H1 (cell line): ENCODE measurements at regions not wholly inside any gene's neighbourhood (a gene's known extent, or its start where the extent isn't known, plus 50 kb on each side); places are given as distances from the start of the nearest gene placed in this dataset.

ENCODE experiments used
- ATF3 ChIP-seq: IDR thresholded peaks from 2 replicates; pipeline ENCODE4 v1.6.1; 2011; ENCODE audit warnings: low read depth, mild to moderate bottlenecking, low read length; ENCODE audit not compliant: insufficient read depth
- BACH1 ChIP-seq: IDR thresholded peaks from 2 replicates; pipeline ENCODE4 v1.6.1; 2012; ENCODE audit warnings: low read length, improper control_type of control experiment
- CHD7 ChIP-seq: fragments of 300-600 bp; sonication (generic); IDR thresholded peaks from 2 replicates; pipeline ENCODE4 v1.7.1; 2012; ENCODE audit warnings: low read length, moderate library complexity, mild to moderate bottlenecking, inconsistent platforms; ENCODE audit not compliant: insufficient replicate concordance
- KDM5A ChIP-seq: fragments of 200-600 bp; IDR thresholded peaks from 2 replicates; pipeline ENCODE4 v1.7.1; 2012; ENCODE audit warnings: mild to moderate bottlenecking, low read length, inconsistent platforms, mixed read lengths
- SAP30 ChIP-seq: fragments of 300-600 bp; sonication (generic); IDR thresholded peaks from 2 replicates; pipeline ENCODE4 v1.7.1; 2012; ENCODE audit warnings: low read length, moderate library complexity, mild to moderate bottlenecking, inconsistent platforms; ENCODE audit not compliant: insufficient read depth, insufficient replicate concordance
- TBP ChIP-seq: IDR thresholded peaks from 2 replicates; pipeline ENCODE4 v1.6.1; 2011; ENCODE audit warnings: low read depth, low read length, improper control_type of control experiment
- YY1 ChIP-seq: IDR thresholded peaks from 2 replicates; pipeline ENCODE4 v1.6.1; 2011; ENCODE audit warnings: low read depth, mild to moderate bottlenecking, low read length

- TF ChIP-seq CHD7: no peak
- TF ChIP-seq KDM5A: no peak
- TF ChIP-seq BACH1: no peak
- TF ChIP-seq ATF3: no peak
- TF ChIP-seq SAP30: no peak
- no peak for TF ChIP-seq TBP
- TF ChIP-seq YY1: no peak
Observed at GRCh38 chr4:16988814-16989213, 90.4 kb upstream of the LDB2 start (continued).
